ENCODE measurements at regions not wholly inside any gene's neighbourhood (a gene's known extent, or its start where the extent isn't known, plus 50 kb on each side); places are given as distances from the start of the nearest gene placed in this dataset.

DNA sequence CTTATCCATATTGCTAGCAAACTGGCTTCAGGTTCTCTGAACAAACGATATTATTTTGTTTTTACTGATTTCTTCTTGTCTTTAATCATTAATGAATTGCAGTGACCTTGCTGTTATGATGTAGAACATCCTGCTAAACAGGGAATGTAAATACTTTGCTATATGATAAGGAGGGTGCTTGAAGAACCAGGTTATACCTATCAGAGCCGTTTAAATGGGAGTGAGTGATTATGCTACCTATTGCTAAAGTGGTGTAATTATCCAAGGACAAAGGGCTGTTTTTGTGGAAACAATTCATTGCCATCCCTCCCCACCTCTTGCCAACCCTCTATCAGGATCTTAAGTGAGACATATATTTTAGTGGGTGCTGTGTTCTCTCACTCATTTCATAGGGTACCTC lies 788.9 kb downstream of the RPA4 start:
- H3K27me3 ChIP-seq (ENCODE audit: low read length), result no peaks in the 10 kb centered on the region
- no peaks in the 10 kb centered on the region for H3F3A ChIP-seq (ENCODE audit: low read length, unreplicated experiment)
- ATAC-seq, result no peak
- H3K36me3 ChIP-seq (ENCODE audit: low read depth, low read length), result no peaks in the 10 kb centered on the region
- H3K4me3 ChIP-seq (ENCODE audit: low read length), result no peak overlapping the region
- DNase-seq, result no peak
- H3K27ac ChIP-seq (ENCODE audit: low read length), result no peak overlapping the region
- H3K9me2 ChIP-seq (replicated peaks; ENCODE audit: low read length), result no peaks in the 10 kb centered on the region
- no peaks in the 10 kb centered on the region for H3K4me1 ChIP-seq (ENCODE audit: insufficient read depth, low read length)
- intact Hi-C loops (cut with micrococcal nuclease), result no loop called here
- no peak overlapping the region for H2AFZ ChIP-seq (ENCODE audit: low read length)
- no peaks in the 10 kb centered on the region for H3K79me2 ChIP-seq (ENCODE audit: low read length)
- no peak overlapping the region for H3K4me2 ChIP-seq (ENCODE audit: low read length)
- POLR2A ChIA-PET (ENCODE audit: unreplicated experiment), result no interaction called here
- TF ChIP-seq, protein P1, sequence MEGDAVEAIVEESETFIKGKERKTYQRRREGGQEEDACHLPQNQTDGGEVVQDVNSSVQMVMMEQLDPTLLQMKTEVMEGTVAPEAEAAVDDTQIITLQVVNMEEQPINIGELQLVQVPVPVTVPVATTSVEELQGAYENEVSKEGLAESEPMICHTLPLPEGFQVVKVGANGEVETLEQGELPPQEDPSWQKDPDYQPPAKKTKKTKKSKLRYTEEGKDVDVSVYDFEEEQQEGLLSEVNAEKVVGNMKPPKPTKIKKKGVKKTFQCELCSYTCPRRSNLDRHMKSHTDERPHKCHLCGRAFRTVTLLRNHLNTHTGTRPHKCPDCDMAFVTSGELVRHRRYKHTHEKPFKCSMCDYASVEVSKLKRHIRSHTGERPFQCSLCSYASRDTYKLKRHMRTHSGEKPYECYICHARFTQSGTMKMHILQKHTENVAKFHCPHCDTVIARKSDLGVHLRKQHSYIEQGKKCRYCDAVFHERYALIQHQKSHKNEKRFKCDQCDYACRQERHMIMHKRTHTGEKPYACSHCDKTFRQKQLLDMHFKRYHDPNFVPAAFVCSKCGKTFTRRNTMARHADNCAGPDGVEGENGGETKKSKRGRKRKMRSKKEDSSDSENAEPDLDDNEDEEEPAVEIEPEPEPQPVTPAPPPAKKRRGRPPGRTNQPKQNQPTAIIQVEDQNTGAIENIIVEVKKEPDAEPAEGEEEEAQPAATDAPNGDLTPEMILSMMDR (conservative IDR thresholded peaks at IDR 0.05; ENCODE audit: low read depth, low read length), result no peak
- no peak for TF ChIP-seq EZH2 (IDR thresholded peaks at IDR 0.05; ENCODE audit: low read length, unreplicated experiment)
- TF ChIP-seq EZH2phosphoT487 (IDR thresholded peaks at IDR 0.05; ENCODE audit: borderline replicate concordance, low read length), result no peak
- CTCF ChIA-PET, result no interaction called here
- H3K9me3 ChIP-seq (ENCODE audit: low read length), result no peaks in the 10 kb centered on the region
- BruUV-seq (replicated peaks), result no TSS peak
- H4K20me1 ChIP-seq (ENCODE audit: low read length), result no peaks in the 10 kb centered on the region
- no peak overlapping the region for H3K9ac ChIP-seq (ENCODE audit: low read length)

DNA sequence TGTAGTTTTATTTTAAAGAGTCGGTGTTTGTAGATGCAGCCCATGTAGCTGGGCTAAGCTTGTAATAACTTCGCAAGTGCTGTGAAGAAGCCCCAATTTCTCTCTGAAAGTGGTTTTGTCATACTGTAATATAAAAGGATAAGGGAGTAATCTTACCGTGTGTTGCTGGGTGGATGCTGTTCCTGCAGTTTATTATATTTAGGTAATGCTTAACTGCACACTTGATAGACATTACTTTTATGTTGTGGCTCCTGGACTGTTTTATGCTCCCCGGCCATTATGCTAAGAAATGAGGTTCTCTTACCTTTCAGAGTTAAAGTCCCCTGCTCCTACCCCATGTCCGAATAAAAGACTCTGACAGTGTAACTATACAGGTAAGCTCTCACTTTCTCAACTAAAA lies 789.4 kb downstream of the RPA4 start:
- BruUV-seq (replicated peaks), result no TSS peak
- no peaks in the 10 kb centered on the region for H3K4me1 ChIP-seq (ENCODE audit: insufficient read depth, low read length)
- no peak overlapping the region for H2AFZ ChIP-seq (ENCODE audit: low read length)
- no peak overlapping the region for H3K4me3 ChIP-seq (ENCODE audit: low read length)
- ATAC-seq (no peak), DNase-seq (no peak)
- intact Hi-C loops (cut with micrococcal nuclease), result no loop called here
- CTCF ChIA-PET, result no interaction called here
- H3K4me2 ChIP-seq (ENCODE audit: low read length), result no peak overlapping the region
- no peaks in the 10 kb centered on the region for H3K9me3 ChIP-seq (ENCODE audit: low read length)
- H3K27ac ChIP-seq (ENCODE audit: low read length), result no peak overlapping the region
- H3K27me3 ChIP-seq (ENCODE audit: low read length), result no peaks in the 10 kb centered on the region
- no peaks in the 10 kb centered on the region for H3K9me2 ChIP-seq (replicated peaks; ENCODE audit: low read length)
- no peak overlapping the region for H3K9ac ChIP-seq (ENCODE audit: low read length)
- H3K79me2 ChIP-seq (ENCODE audit: low read length), result no peaks in the 10 kb centered on the region
- H4K20me1 ChIP-seq (ENCODE audit: low read length), result no peaks in the 10 kb centered on the region
- no peaks in the 10 kb centered on the region for H3F3A ChIP-seq (ENCODE audit: low read length, unreplicated experiment)
- TF ChIP-seq, protein P1 (conservative IDR thresholded peaks at IDR 0.05; ENCODE audit: low read depth, low read length), result no peak
- TF ChIP-seq EZH2 (IDR thresholded peaks at IDR 0.05; ENCODE audit: low read length, unreplicated experiment) (no peak), EZH2phosphoT487 (IDR thresholded peaks at IDR 0.05; ENCODE audit: borderline replicate concordance, low read length) (no peak)
- POLR2A ChIA-PET (ENCODE audit: unreplicated experiment), result no interaction called here
- no peaks in the 10 kb centered on the region for H3K36me3 ChIP-seq (ENCODE audit: low read depth, low read length)

DNA sequence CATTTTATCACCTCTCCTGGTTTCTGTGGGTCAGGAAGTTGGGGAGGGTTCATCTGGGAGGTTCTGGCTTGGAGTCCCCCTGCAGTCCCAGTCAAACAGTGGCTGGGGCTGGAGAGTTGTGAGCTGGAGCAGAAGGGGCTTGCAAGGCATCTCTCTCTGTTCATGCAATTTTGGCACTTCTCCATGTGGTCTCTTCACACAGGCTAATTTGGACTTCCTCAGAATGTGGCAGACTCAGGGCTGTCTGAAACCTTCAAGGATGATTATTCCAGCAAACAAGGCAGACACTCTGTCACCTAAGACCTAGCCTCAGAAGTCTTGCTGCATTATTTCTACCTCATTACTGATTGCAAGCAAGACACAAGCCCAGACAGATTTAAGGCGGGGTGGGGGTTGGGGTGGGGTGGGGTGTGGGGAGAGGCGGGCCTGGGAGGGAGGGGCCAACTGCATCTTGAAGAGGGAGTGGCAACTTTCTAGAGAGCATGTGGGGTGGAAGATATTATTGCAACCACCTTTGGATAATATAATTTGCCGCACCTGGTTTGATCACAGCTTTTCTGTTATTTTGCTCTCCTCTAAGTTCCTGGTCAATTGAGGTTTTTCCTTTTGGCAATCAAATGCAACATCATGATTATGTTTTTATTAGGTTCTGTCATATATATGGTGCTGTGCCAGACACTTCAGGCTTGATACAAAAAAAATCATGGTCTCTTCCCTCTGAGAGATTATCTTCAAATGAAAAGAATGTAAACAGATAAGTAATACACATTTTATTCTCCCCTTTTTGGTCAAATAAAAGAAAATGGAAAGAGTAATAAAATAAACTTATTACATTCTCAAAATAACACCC lies 799.5 kb downstream of the RPA4 start:
- H4K20me1 ChIP-seq (ENCODE audit: low read length), result no peaks in the 10 kb centered on the region
- no peak overlapping the region for H3K4me3 ChIP-seq (ENCODE audit: low read length)
- H3F3A ChIP-seq (ENCODE audit: low read length, unreplicated experiment), result no peaks in the 10 kb centered on the region
- no peaks in the 10 kb centered on the region for H3K36me3 ChIP-seq (ENCODE audit: low read depth, low read length)
- ChIA-PET CTCF (no interaction called here), POLR2A (ENCODE audit: unreplicated experiment) (no interaction called here)
- no peak overlapping the region for H2AFZ ChIP-seq (ENCODE audit: low read length)
- no peak for DNase-seq
- no peaks in the 10 kb centered on the region for H3K4me1 ChIP-seq (ENCODE audit: insufficient read depth, low read length)
- BruUV-seq (replicated peaks), result no TSS peak
- H3K4me2 ChIP-seq (ENCODE audit: low read length), result no peak overlapping the region
- H3K9me3 ChIP-seq (ENCODE audit: low read length), result no peaks in the 10 kb centered on the region
- no peaks in the 10 kb centered on the region for H3K79me2 ChIP-seq (ENCODE audit: low read length)
- no peak overlapping the region for H3K27ac ChIP-seq (ENCODE audit: low read length)
- H3K9me2 ChIP-seq (replicated peaks; ENCODE audit: low read length), result no peaks in the 10 kb centered on the region
- TF ChIP-seq EZH2phosphoT487 (IDR thresholded peaks at IDR 0.05; ENCODE audit: borderline replicate concordance, low read length) (no peak), EZH2 (IDR thresholded peaks at IDR 0.05; ENCODE audit: low read length, unreplicated experiment) (no peak)
- TF ChIP-seq, protein P1 (conservative IDR thresholded peaks at IDR 0.05; ENCODE audit: low read depth, low read length), result no peak
- no peaks in the 10 kb centered on the region for H3K27me3 ChIP-seq (ENCODE audit: low read length)
- no peak for ATAC-seq
- intact Hi-C loops (cut with micrococcal nuclease), result no loop called here
- no peak overlapping the region for H3K9ac ChIP-seq (ENCODE audit: low read length)
